CD4-positive, alpha-beta T cell treated with Interleukin-2 at 100 ng/mL for 4 hours (primary cell): ENCODE measurements at regions not wholly inside any gene's neighbourhood (a gene's known extent, or its start where the extent isn't known, plus 50 kb on each side); places are given as distances from the start of the nearest gene placed in this dataset.

Source experiments
- DNase-seq: peaks from one replicate; pipeline ENCODE4 v3.0.0-alpha.2; 2020; ENCODE audit warnings: low spot score

GRCh38 chr18:22114526-22115321, 54.7 kb upstream of the GATA6 start:
- DNase-seq: no peak

- DNase-seq: no peak
Observed at GRCh38 chr18:22115573-22115972, 53.8 kb upstream of the GATA6 start.
